Activated T-helper 17 cell treated with anti-CD3 and anti-CD28 coated beads, Interleukin-2, amount 50 U/mL, for 72 hours (primary cell): ENCODE measurements at regions not wholly inside any gene's neighbourhood (a gene's known extent, or its start where the extent isn't known, plus 50 kb on each side); places are given as distances from the start of the nearest gene placed in this dataset.
"Not testable (repeated sequence)": the region's sequence is repeated elsewhere in the genome, so short reads cannot be mapped to it uniquely, and the experiment has no call there.

Experiments
- ATAC-seq: fragments of 150-1000 bp; cut with Tn5 transposase; replicated peaks from 2 replicates; pipeline ENCODE4 v1.10.0; 2021; ENCODE audit warnings: mild to moderate bottlenecking, moderate library complexity
- H3K27ac Mint-ChIP-seq: one replicate; pipeline ENCODE4 v1.8.0; 2022; ENCODE audit warnings: mixed read lengths
- H3K27me3 Mint-ChIP-seq: one replicate; pipeline ENCODE4 v1.8.0; 2022; ENCODE audit warnings: mixed read lengths
- H3K36me3 Mint-ChIP-seq: one replicate; pipeline ENCODE4 v1.8.0; 2022; ENCODE audit warnings: low read depth, mild to moderate bottlenecking, mixed read lengths
- H3K4me1 Mint-ChIP-seq: one replicate; pipeline ENCODE4 v1.8.0; 2022; ENCODE audit warnings: mixed read lengths
- H3K4me3 Mint-ChIP-seq: one replicate; pipeline ENCODE4 v1.8.0; 2022; ENCODE audit warnings: mild to moderate bottlenecking, mixed read lengths
- H3K9me3 Mint-ChIP-seq: one replicate; pipeline ENCODE4 v1.8.0; 2022; ENCODE audit warnings: mixed read lengths

GRCh38 chr1:24250224-24250623, 63.1 kb upstream of the IFNLR1 start:
- no peak for ATAC-seq
- no peaks in the 10 kb centered on the region for H3K4me1 Mint-ChIP-seq
- H3K27ac Mint-ChIP-seq, result no peak overlapping the region
- H3K9me3 Mint-ChIP-seq, result no peaks in the 10 kb centered on the region
- no peaks in the 10 kb centered on the region for H3K27me3 Mint-ChIP-seq
- H3K4me3 Mint-ChIP-seq, result no peak overlapping the region
- H3K36me3 Mint-ChIP-seq, result no peaks in the 10 kb centered on the region

GRCh38 chr1:24248859-24249258, 61.8 kb upstream of the IFNLR1 start:
- no peak for ATAC-seq
- Mint-ChIP-seq H3K27ac (no peak overlapping the region), H3K4me3 (no peak overlapping the region), H3K4me1 (no peaks in the 10 kb centered on the region), H3K9me3 (no peaks in the 10 kb centered on the region), H3K36me3 (no peaks in the 10 kb centered on the region), H3K27me3 (no peaks in the 10 kb centered on the region)

- H3K4me1 Mint-ChIP-seq, H3K36me3 Mint-ChIP-seq, H3K27me3 Mint-ChIP-seq, ATAC-seq, H3K27ac Mint-ChIP-seq, H3K4me3 Mint-ChIP-seq, H3K9me3 Mint-ChIP-seq: not testable (repeated sequence)
Observed at GRCh38 chr1:24247337-24247736, 60.2 kb upstream of the IFNLR1 start.

GRCh38 chr1:24244519-24245268, 57.6 kb upstream of the IFNLR1 start:
- Mint-ChIP-seq H3K9me3 (no peaks in the 10 kb centered on the region), H3K27me3 (no peaks in the 10 kb centered on the region), H3K27ac (no peak overlapping the region), H3K36me3 (no peaks in the 10 kb centered on the region), H3K4me3 (no peak overlapping the region), H3K4me1 (no peaks in the 10 kb centered on the region)
- no peak for ATAC-seq

- Mint-ChIP-seq H3K27me3 (peaks cover 7% of the 10 kb centered on the region), H3K9me3 (no peaks in the 10 kb centered on the region), H3K4me3 (no peak overlapping the region), H3K27ac (no peak overlapping the region), H3K36me3 (no peaks in the 10 kb centered on the region), H3K4me1 (peaks cover 8% of the 10 kb centered on the region)
- ATAC-seq, result no peak
Observed at GRCh38 chr1:24237750-24238395, 50.8 kb upstream of the IFNLR1 start.

GRCh38 chr1:24236789-24237371, 49.8 kb upstream of the IFNLR1 start:
- ATAC-seq, result peak; percentile 41
- no peak overlapping the region for H3K27ac Mint-ChIP-seq
- no peaks in the 10 kb centered on the region for H3K36me3 Mint-ChIP-seq
- H3K27me3 Mint-ChIP-seq, result peaks cover 8% of the 10 kb centered on the region
- H3K4me1 Mint-ChIP-seq, result peaks cover 8% of the 10 kb centered on the region
- no peaks in the 10 kb centered on the region for H3K9me3 Mint-ChIP-seq
- peak overlapping the region; percentile 38 for H3K4me3 Mint-ChIP-seq
